ENCODE measurements at regions not wholly inside any gene's neighbourhood (a gene's known extent, or its start where the extent isn't known, plus 50 kb on each side); places are given as distances from the start of the nearest gene placed in this dataset.

- DNase-seq: no peak
These were observed 56.5 kb downstream of the CT47B1 start for GRCh38 chrX:120819126-120819525.

- DNase-seq: no peak
These were observed 61.7 kb downstream of the CT47B1 start for GRCh38 chrX:120813982-120814381.

GRCh38 chrX:120801426-120801825 lies 74.2 kb downstream of the CT47B1 start:
- no peak for DNase-seq

- DNase-seq: no peak
These were observed 78.3 kb downstream of the CT47B1 start for GRCh38 chrX:120797188-120797851.

GRCh38 chrX:120795301-120795700 lies 80.4 kb downstream of the CT47B1 start:
- DNase-seq: no peak

GRCh38 chrX:120794525-120794975 lies 81.1 kb downstream of the CT47B1 start:
- DNase-seq: no peak

- no peak for DNase-seq
These were observed 82.6 kb downstream of the CT47B1 start for GRCh38 chrX:120793098-120793497.

- no peak for DNase-seq
These were observed 84.5 kb downstream of the CT47B1 start for GRCh38 chrX:120791013-120791643.

GRCh38 chrX:120790552-120790951 lies 85.1 kb downstream of the CT47B1 start:
- DNase-seq: no peak

GRCh38 chrX:120790118-120790517 lies 85.5 kb downstream of the CT47B1 start:
- no peak for DNase-seq

GRCh38 chrX:120781403-120781802 lies 94.3 kb downstream of the CT47B1 start:
- DNase-seq: no peak

GRCh38 chrX:120775959-120776358 lies 99.7 kb downstream of the CT47B1 start:
- DNase-seq: no peak

- DNase-seq: no peak
These were observed 101.1 kb downstream of the CT47B1 start for GRCh38 chrX:120774606-120775005.

GRCh38 chrX:120773801-120774200 lies 101.9 kb downstream of the CT47B1 start:
- DNase-seq: no peak

GRCh38 chrX:120769576-120770341 lies 105.9 kb downstream of the CT47B1 start:
- DNase-seq: no peak

- no peak for DNase-seq
These were observed 107.0 kb downstream of the CT47B1 start for GRCh38 chrX:120768681-120769080.

- DNase-seq: no peak
These were observed 107.4 kb downstream of the CT47B1 start for GRCh38 chrX:120768254-120768653.

- no peak for DNase-seq
These were observed 112.4 kb downstream of the CT47B1 start for GRCh38 chrX:120763269-120763668.

- DNase-seq: no peak
These were observed 113.9 kb downstream of the CT47B1 start for GRCh38 chrX:120761810-120762209.

GRCh38 chrX:120759685-120760084 lies 116.0 kb downstream of the CT47B1 start:
- DNase-seq: no peak

GRCh38 chrX:120755066-120755846 lies 120.4 kb downstream of the CT47B1 start:
- DNase-seq: no peak

GRCh38 chrX:120753413-120754251 lies 122.0 kb downstream of the CT47B1 start:
- no peak for DNase-seq

Measured in islet precursor cell (in vitro differentiated cells).